ENCODE measurements at regions not wholly inside any gene's neighbourhood (a gene's known extent, or its start where the extent isn't known, plus 50 kb on each side); places are given as distances from the start of the nearest gene placed in this dataset.

- DNase-seq (ENCODE audit: low spot score) = no peak
These were observed 488.3 kb downstream of the PPARGC1A start for GRCh38 chr4:23401572-23401971.

- no peak for DNase-seq (ENCODE audit: low spot score)
These were observed 496.9 kb downstream of the PPARGC1A start for GRCh38 chr4:23392860-23393458.

- no peak for DNase-seq (ENCODE audit: low spot score)
These were observed 499.6 kb downstream of the PPARGC1A start for GRCh38 chr4:23390246-23390645.

GRCh38 chr4:23388699-23389395, 501.0 kb downstream of the PPARGC1A start:
- no peak for DNase-seq (ENCODE audit: low spot score)

- no peak for DNase-seq (ENCODE audit: low spot score)
These were observed 501.6 kb downstream of the PPARGC1A start for GRCh38 chr4:23388255-23388654.

- DNase-seq (ENCODE audit: low spot score) = no peak
These were observed 505.1 kb downstream of the PPARGC1A start for GRCh38 chr4:23384741-23385140.

GRCh38 chr4:23382879-23383278, 507.0 kb downstream of the PPARGC1A start:
- no peak for DNase-seq (ENCODE audit: low spot score)

GRCh38 chr4:23374259-23374658, 515.6 kb downstream of the PPARGC1A start:
- no peak for DNase-seq (ENCODE audit: low spot score)

GRCh38 chr4:23373261-23373660, 516.6 kb downstream of the PPARGC1A start:
- DNase-seq (ENCODE audit: low spot score) = peak; percentile 42

- no peak for DNase-seq (ENCODE audit: low spot score)
These were observed 518.3 kb downstream of the PPARGC1A start for GRCh38 chr4:23371533-23371932.

- DNase-seq (ENCODE audit: low spot score) = no peak
These were observed 520.5 kb downstream of the PPARGC1A start for GRCh38 chr4:23369331-23369730.

- DNase-seq (ENCODE audit: low spot score) = no peak
These were observed 521.7 kb downstream of the PPARGC1A start for GRCh38 chr4:23368081-23368697.

GRCh38 chr4:23366557-23366906, 523.3 kb downstream of the PPARGC1A start:
- no peak for DNase-seq (ENCODE audit: low spot score)

GRCh38 chr4:23365871-23366556, 523.8 kb downstream of the PPARGC1A start:
- DNase-seq (ENCODE audit: low spot score) = no peak

GRCh38 chr4:23365086-23365485, 524.8 kb downstream of the PPARGC1A start:
- no peak for DNase-seq (ENCODE audit: low spot score)

- no peak for DNase-seq (ENCODE audit: low spot score)
These were observed 525.7 kb downstream of the PPARGC1A start for GRCh38 chr4:23364167-23364566.

- DNase-seq (ENCODE audit: low spot score) = no peak
These were observed 528.4 kb downstream of the PPARGC1A start for GRCh38 chr4:23361453-23361852.

GRCh38 chr4:23360718-23361117, 529.1 kb downstream of the PPARGC1A start:
- no peak for DNase-seq (ENCODE audit: low spot score)

- no peak for DNase-seq (ENCODE audit: low spot score)
These were observed 534.6 kb downstream of the PPARGC1A start for GRCh38 chr4:23355258-23355657.

GRCh38 chr4:23353200-23353599, 536.6 kb downstream of the PPARGC1A start:
- no peak for DNase-seq (ENCODE audit: low spot score)

- no peak for DNase-seq (ENCODE audit: low spot score)
These were observed 540.9 kb downstream of the PPARGC1A start for GRCh38 chr4:23348789-23349498.

- DNase-seq (ENCODE audit: low spot score) = peak; percentile 27
These were observed 552.6 kb downstream of the PPARGC1A start for GRCh38 chr4:23337292-23337691.
